ENCODE measurements at regions not wholly inside any gene's neighbourhood (a gene's known extent, or its start where the extent isn't known, plus 50 kb on each side); places are given as distances from the start of the nearest gene placed in this dataset.
"Not testable (repeated sequence)": the region's sequence is repeated elsewhere in the genome, so short reads cannot be mapped to it uniquely, and the experiment has no call there.

GRCh38 chr4:127450276-127450675 lies 182.5 kb upstream of the INTU start:
- no peaks in the 10 kb centered on the region for H3K27me3 Mint-ChIP-seq
- no peak for DNase-seq
- no peaks in the 10 kb centered on the region for H3K4me1 Mint-ChIP-seq
- no peak overlapping the region for H3K27ac Mint-ChIP-seq
- H3K4me3 Mint-ChIP-seq, result no peak overlapping the region
- H3K36me3 Mint-ChIP-seq (ENCODE audit: low read depth), result no peaks in the 10 kb centered on the region
- no peaks in the 10 kb centered on the region for H3K9me3 Mint-ChIP-seq
- ChIA-PET POLR2A (no interaction called here), CTCF (no interaction called here)

DNA sequence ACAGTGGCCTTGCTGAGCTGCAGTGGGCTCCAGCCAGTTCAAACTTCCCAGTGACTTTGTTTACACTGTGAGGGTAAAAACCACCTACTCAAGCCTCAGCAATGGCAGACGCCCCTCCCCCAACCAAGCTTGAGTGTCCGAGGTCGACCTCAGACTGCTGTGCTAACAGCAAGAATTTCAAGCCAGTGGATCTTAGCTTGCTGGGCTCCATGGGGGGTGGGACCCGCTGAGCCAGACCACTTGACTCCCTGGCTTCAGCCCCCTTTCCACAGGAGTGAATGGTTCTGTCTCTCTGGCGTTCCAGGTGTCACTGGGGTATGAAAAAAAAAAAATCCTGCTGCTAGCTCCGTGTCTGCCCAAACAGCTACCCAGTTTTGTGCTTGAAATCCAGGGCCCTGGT lies 168.9 kb upstream of the INTU start:
- ChIA-PET CTCF (no interaction called here), POLR2A (no interaction called here)
- Mint-ChIP-seq H3K27ac (no peak overlapping the region), H3K36me3 (ENCODE audit: low read depth) (no peaks in the 10 kb centered on the region), H3K4me3 (no peak overlapping the region), H3K27me3 (no peaks in the 10 kb centered on the region), H3K9me3 (no peaks in the 10 kb centered on the region), H3K4me1 (no peaks in the 10 kb centered on the region)
- DNase-seq, result no peak

DNA sequence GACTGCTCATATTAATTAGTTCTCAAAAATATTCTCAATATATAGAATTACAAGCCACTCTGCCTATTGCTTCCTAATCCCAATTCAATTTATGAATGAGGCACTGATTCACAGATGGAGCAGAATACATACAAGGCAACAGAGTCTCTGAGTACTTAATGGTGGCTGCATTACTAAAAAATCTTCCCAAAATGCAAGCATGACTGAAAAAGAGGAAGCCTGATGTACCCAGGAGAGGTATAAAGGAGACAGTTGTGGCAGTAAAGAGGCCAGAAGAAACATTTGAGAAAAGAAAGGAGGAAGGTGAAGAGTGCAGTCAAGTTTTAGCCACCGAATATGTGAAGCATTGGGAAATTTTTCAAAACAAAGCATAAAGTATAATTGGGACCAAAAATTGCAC lies 163.2 kb upstream of the INTU start:
- CTCF ChIA-PET, result no interaction called here
- Mint-ChIP-seq H3K27me3 (no peaks in the 10 kb centered on the region), H3K27ac (no peak overlapping the region), H3K4me3 (no peak overlapping the region), H3K36me3 (ENCODE audit: low read depth) (no peaks in the 10 kb centered on the region), H3K4me1 (no peaks in the 10 kb centered on the region), H3K9me3 (no peaks in the 10 kb centered on the region)
- no peak for DNase-seq
- POLR2A ChIA-PET, result no interaction called here

DNA sequence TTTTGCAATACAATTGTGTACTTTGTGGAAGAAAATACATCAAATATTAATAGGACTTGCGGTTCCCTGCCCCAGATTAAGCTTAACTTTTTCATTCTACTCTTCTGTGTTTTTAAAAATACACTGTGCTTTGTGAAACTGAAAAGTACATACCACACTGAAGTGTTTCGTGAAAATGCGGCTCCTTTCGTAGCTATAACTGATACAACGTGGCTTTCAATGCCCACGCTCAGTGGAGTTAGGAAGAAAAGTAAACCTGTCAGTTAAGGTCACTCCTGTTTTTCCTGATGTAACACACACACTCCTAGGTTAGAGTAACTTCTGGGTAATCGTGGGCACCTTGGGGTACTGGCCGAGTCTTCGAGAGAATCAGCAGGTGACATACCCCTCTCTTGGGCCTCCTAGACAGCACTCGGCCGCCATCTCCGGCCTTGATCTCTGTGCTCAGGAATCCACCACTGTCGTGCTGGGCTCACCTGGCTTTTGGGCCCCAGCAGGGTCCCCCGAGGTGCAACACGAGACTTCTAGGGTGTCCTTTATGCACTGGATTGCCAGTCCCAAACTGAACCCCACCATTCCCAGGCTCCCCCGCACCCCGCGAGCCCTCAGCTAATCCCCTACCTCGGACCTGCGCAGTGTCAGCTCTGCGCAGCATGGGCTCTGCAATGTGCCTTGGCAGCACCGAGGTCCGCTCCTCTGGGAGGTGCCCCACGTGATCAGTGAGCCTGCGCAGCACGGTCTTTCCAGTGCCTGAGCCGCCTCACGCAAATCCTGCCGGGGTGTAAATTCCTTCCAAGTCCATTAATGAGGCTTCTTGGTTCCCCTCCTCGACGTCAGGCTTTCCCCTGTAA lies 162.6 kb upstream of the INTU start:
- H3K4me1 Mint-ChIP-seq, result no peaks in the 10 kb centered on the region
- ChIA-PET CTCF (no interaction called here), POLR2A (no interaction called here)
- no peaks in the 10 kb centered on the region for H3K36me3 Mint-ChIP-seq (ENCODE audit: low read depth)
- no peaks in the 10 kb centered on the region for H3K27me3 Mint-ChIP-seq
- H3K9me3 Mint-ChIP-seq, result no peaks in the 10 kb centered on the region
- no peak overlapping the region for H3K27ac Mint-ChIP-seq
- DNase-seq, result no peak
- no peak overlapping the region for H3K4me3 Mint-ChIP-seq

DNA sequence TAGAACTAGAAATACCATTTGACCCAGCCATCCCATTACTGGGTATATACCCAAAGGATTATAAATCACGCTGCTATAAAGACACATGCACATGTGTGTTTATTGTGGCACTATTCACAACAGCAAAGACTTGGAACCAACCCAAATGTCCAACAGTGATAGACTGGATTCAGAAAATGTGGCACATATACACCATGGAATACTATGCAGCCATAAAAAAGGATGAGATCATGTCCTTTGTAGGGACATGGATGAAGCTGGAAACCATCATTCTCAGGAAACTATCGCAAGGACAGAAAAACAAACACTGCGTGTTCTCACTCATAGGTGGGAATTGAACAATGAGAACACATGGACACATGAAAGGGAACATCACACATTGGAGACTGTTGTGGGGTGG lies 154.5 kb upstream of the INTU start:
- CTCF ChIA-PET, result interaction anchor here (0.7 kb wide), 1 partner anchor 24 kb away, joined by 4 read pairs; no protein-coding TSS in a partner anchor
- H3K27ac Mint-ChIP-seq; DNase-seq; H3K27me3 Mint-ChIP-seq; H3K9me3 Mint-ChIP-seq; H3K4me1 Mint-ChIP-seq; H3K4me3 Mint-ChIP-seq; POLR2A ChIA-PET; H3K36me3 Mint-ChIP-seq (ENCODE audit: low read depth): not testable (repeated sequence)

GRCh38 chr4:127479031-127479622 lies 153.6 kb upstream of the INTU start:
- Mint-ChIP-seq H3K4me1 (no peaks in the 10 kb centered on the region), H3K27me3 (no peaks in the 10 kb centered on the region), H3K27ac (no peak overlapping the region), H3K36me3 (ENCODE audit: low read depth) (no peaks in the 10 kb centered on the region), H3K4me3 (no peak overlapping the region), H3K9me3 (no peaks in the 10 kb centered on the region)
- ChIA-PET CTCF (no interaction called here), POLR2A (no interaction called here)
- no peak for DNase-seq

- Mint-ChIP-seq H3K4me1 (no peaks in the 10 kb centered on the region), H3K27ac (no peak overlapping the region), H3K36me3 (ENCODE audit: low read depth) (no peaks in the 10 kb centered on the region), H3K27me3 (no peaks in the 10 kb centered on the region), H3K9me3 (no peaks in the 10 kb centered on the region), H3K4me3 (no peak overlapping the region)
- no peak for DNase-seq
- ChIA-PET POLR2A (no interaction called here), CTCF (no interaction called here)
Measured at GRCh38 chr4:127482049-127482448, 150.7 kb upstream of the INTU start.

- Mint-ChIP-seq H3K9me3 (no peaks in the 10 kb centered on the region), H3K4me3 (no peak overlapping the region), H3K4me1 (no peaks in the 10 kb centered on the region), H3K36me3 (ENCODE audit: low read depth) (no peaks in the 10 kb centered on the region), H3K27me3 (no peaks in the 10 kb centered on the region), H3K27ac (no peak overlapping the region)
- DNase-seq, result no peak
- POLR2A ChIA-PET, result no interaction called here
- CTCF ChIA-PET, result no interaction called here
Measured at GRCh38 chr4:127484117-127484516, 148.6 kb upstream of the INTU start.

DNA sequence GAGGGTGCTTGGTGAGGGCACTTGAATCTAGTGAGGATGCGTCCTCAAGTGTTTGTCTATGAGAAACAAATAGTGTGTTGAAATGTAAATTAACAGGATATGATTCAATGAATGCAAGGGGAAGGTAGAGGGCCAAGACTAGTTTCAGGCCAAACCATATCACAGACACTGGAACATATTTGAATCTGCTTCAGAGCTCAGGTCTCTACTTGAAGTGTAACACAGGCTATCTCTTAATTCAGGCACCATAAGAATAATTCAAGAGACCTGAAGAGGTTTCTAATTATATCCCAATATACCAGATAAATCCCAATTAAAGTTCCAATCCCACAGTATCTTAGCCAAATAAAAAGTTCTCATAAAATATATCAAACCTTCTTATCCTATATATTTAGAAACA lies 146.5 kb upstream of the INTU start:
- H3K4me1 Mint-ChIP-seq, result no peaks in the 10 kb centered on the region
- ChIA-PET CTCF (no interaction called here), POLR2A (no interaction called here)
- no peak for DNase-seq
- H3K9me3 Mint-ChIP-seq, result no peaks in the 10 kb centered on the region
- no peak overlapping the region for H3K4me3 Mint-ChIP-seq
- no peaks in the 10 kb centered on the region for H3K36me3 Mint-ChIP-seq (ENCODE audit: low read depth)
- H3K27me3 Mint-ChIP-seq, result no peaks in the 10 kb centered on the region
- H3K27ac Mint-ChIP-seq, result no peak overlapping the region

DNA sequence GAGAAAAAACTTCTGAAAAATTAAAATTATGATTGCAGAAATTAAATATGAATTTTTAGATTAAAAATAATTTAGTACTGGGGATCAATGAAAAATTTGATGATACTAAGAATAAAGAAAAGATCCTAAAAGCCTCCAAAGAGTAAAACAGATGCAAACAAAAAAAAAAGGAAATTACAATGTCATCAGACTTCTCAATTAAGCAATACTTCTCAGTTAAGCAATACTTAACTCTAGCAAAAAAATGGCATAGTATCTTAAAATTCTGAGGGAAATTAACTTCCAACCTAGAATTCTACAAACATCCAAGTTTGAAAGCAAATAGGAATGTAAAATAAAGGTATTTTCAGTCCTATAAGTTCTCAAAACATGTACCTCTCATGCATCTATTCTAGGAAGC lies 141.2 kb upstream of the INTU start:
- Mint-ChIP-seq H3K27ac (no peak overlapping the region), H3K9me3 (no peaks in the 10 kb centered on the region), H3K36me3 (ENCODE audit: low read depth) (no peaks in the 10 kb centered on the region), H3K4me1 (no peaks in the 10 kb centered on the region), H3K4me3 (no peak overlapping the region), H3K27me3 (no peaks in the 10 kb centered on the region)
- POLR2A ChIA-PET, result no interaction called here
- CTCF ChIA-PET, result no interaction called here
- no peak for DNase-seq

DNA sequence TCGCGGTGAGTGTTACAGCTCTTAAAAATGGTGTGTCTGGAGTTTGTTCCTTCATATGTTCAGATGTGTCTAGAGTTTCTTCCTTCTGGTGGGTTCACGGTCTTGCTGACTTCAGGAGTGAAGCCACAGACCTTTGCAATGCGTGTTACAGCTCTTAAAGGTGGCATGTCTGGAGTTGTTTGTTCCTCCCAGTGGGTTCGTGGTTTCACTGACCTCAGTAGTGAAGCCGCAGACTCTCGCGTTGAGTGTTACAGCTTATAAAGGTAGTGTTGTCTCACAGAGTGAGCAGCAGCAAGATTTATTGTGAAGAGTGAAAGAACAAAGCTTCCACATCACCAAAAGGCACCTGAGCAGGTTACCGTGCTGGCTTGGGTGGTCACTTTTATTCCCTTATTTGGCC lies 135.9 kb upstream of the INTU start:
- H3K9me3 Mint-ChIP-seq, H3K4me1 Mint-ChIP-seq: not testable (repeated sequence)

DNA sequence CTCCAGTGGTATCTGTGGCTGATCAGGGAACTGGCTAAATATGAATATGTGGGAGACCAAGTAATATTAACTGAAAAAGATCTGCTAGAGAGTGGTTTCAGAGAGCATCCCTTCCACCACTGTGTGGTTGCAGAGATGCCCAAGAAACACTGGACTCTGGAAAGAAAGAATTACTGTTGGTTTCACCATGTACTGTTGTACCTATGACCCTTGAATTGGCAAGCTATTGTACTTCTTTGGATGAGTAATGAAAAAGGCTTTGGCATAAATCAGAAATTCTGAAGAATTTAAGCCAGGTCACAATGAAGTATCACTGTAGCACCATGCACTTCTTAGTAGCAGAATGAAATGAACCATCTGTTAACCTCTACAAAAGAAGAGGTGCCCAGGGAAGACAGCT lies 134.4 kb upstream of the INTU start:
- ChIA-PET CTCF (no interaction called here), POLR2A (no interaction called here)
- Mint-ChIP-seq H3K9me3 (no peaks in the 10 kb centered on the region), H3K4me3 (no peak overlapping the region), H3K27ac (no peak overlapping the region), H3K27me3 (no peaks in the 10 kb centered on the region), H3K36me3 (ENCODE audit: low read depth) (no peaks in the 10 kb centered on the region), H3K4me1 (no peaks in the 10 kb centered on the region)
- DNase-seq, result no peak

More for the DNA sequence above, 135.9 kb upstream of the INTU start:
- H3K4me3 Mint-ChIP-seq; H3K36me3 Mint-ChIP-seq (ENCODE audit: low read depth); POLR2A ChIA-PET; H3K27ac Mint-ChIP-seq; H3K27me3 Mint-ChIP-seq; CTCF ChIA-PET; DNase-seq: not testable (repeated sequence)

DNA sequence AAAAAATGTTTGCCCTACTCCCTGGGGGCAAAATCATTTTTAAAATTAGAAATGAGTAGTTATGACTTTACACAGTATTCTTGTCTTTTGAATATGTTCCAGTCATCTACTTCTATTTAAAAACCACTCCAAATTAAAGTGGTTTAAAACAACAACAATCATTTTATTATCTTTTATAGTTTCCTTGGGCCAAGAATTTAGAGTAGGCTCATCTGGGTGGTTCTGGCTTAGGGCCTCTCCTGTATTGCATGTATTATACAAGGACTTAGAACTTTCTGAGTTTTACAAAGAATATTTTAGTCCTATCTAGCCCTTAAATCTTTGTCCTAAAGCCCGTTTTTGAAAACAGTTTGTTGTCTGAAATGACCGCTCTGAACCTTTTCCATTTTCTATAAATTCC lies 132.5 kb upstream of the INTU start:
- POLR2A ChIA-PET, result no interaction called here
- no peak overlapping the region for H3K4me3 Mint-ChIP-seq
- no peaks in the 10 kb centered on the region for H3K4me1 Mint-ChIP-seq
- no peak overlapping the region for H3K27ac Mint-ChIP-seq
- CTCF ChIA-PET, result no interaction called here
- DNase-seq, result no peak
- H3K9me3 Mint-ChIP-seq, result no peaks in the 10 kb centered on the region
- H3K27me3 Mint-ChIP-seq, result no peaks in the 10 kb centered on the region
- H3K36me3 Mint-ChIP-seq (ENCODE audit: low read depth), result no peaks in the 10 kb centered on the region

- CTCF ChIA-PET, result no interaction called here
- H3K4me1 Mint-ChIP-seq, result no peaks in the 10 kb centered on the region
- H3K36me3 Mint-ChIP-seq (ENCODE audit: low read depth), result no peaks in the 10 kb centered on the region
- no peaks in the 10 kb centered on the region for H3K27me3 Mint-ChIP-seq
- no peak overlapping the region for H3K4me3 Mint-ChIP-seq
- H3K9me3 Mint-ChIP-seq, result no peaks in the 10 kb centered on the region
- POLR2A ChIA-PET, result no interaction called here
- H3K27ac Mint-ChIP-seq, result no peak overlapping the region
- no peak for DNase-seq
Measured at GRCh38 chr4:127501103-127501502, 131.7 kb upstream of the INTU start.

Data from activated CD4-positive, alpha-beta memory T cell treated with anti-CD3 and anti-CD28 coated beads, Interleukin-2, amount 10 ng/mL, durations not matched to agents 7 days and 5 days (primary cell).